ENCODE measurements at regions not wholly inside any gene's neighbourhood (a gene's known extent, or its start where the extent isn't known, plus 50 kb on each side); places are given as distances from the start of the nearest gene placed in this dataset.

DNA sequence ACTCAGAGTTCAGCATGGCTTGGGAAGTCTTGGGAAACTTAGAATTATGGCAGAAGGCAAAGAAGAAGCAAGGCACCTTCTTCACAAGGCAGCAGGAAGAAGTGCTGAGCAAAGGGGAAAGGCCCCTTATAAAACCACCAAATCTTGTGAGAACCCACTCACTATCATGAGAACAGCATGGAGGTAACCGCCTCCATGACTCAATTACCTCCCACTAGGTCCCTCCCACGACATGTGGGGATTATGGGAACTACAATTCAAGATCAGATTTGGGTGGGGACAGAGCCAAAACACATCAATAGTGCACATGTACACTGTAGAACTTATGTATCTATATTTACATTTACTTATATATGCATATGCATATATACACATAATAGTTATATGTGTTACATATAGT is 565.3 kb upstream of the NR2F2 start:
- TF ChIP-seq EZH2 (IDR thresholded peaks at IDR 0.05; ENCODE audit: insufficient read depth, poor library complexity, severe bottlenecking) = no peak
- TF ChIP-seq EZH2phosphoT487 (IDR thresholded peaks at IDR 0.05; ENCODE audit: insufficient read depth, low read depth) = no peak

All from GM23248 (cell line).